ENCODE measurements at regions not wholly inside any gene's neighbourhood (a gene's known extent, or its start where the extent isn't known, plus 50 kb on each side); places are given as distances from the start of the nearest gene placed in this dataset.

- peaks cover 9% of the 10 kb centered on the region for H3K9me3 Mint-ChIP-seq
- no peak overlapping the region for H3K27ac Mint-ChIP-seq
- no peak overlapping the region for H3K4me3 Mint-ChIP-seq
- no peaks in the 10 kb centered on the region for H3K4me1 Mint-ChIP-seq
- H3K27me3 Mint-ChIP-seq = no peaks in the 10 kb centered on the region
- no peaks in the 10 kb centered on the region for H3K36me3 Mint-ChIP-seq (ENCODE audit: low read depth)
- no peak for DNase-seq
- ChIA-PET CTCF (no interaction called here), POLR2A (no interaction called here)
Observed at GRCh38 chr7:152967958-152968357, 208.4 kb downstream of the ACTR3B start.

GRCh38 chr7:152968514-152968913 lies 209.0 kb downstream of the ACTR3B start:
- DNase-seq = no peak
- peaks cover 9% of the 10 kb centered on the region for H3K9me3 Mint-ChIP-seq
- CTCF ChIA-PET = no interaction called here
- no peak overlapping the region for H3K4me3 Mint-ChIP-seq
- POLR2A ChIA-PET = no interaction called here
- H3K36me3 Mint-ChIP-seq (ENCODE audit: low read depth) = no peaks in the 10 kb centered on the region
- H3K27ac Mint-ChIP-seq = no peak overlapping the region
- H3K27me3 Mint-ChIP-seq = no peaks in the 10 kb centered on the region
- no peaks in the 10 kb centered on the region for H3K4me1 Mint-ChIP-seq

- no peak overlapping the region for H3K27ac Mint-ChIP-seq
- H3K4me3 Mint-ChIP-seq = no peak overlapping the region
- peaks cover 9% of the 10 kb centered on the region for H3K9me3 Mint-ChIP-seq
- CTCF ChIA-PET = no interaction called here
- no peaks in the 10 kb centered on the region for H3K4me1 Mint-ChIP-seq
- no peak for DNase-seq
- POLR2A ChIA-PET = no interaction called here
- no peaks in the 10 kb centered on the region for H3K36me3 Mint-ChIP-seq (ENCODE audit: low read depth)
- H3K27me3 Mint-ChIP-seq = no peaks in the 10 kb centered on the region
Observed at GRCh38 chr7:152969335-152969734, 209.8 kb downstream of the ACTR3B start.

- Mint-ChIP-seq H3K4me3 (no peak overlapping the region), H3K36me3 (ENCODE audit: low read depth) (no peaks in the 10 kb centered on the region), H3K27me3 (peaks cover 2% of the 10 kb centered on the region), H3K27ac (no peak overlapping the region), H3K9me3 (peaks cover 9% of the 10 kb centered on the region), H3K4me1 (no peaks in the 10 kb centered on the region)
- DNase-seq = no peak
- CTCF ChIA-PET = no interaction called here
- POLR2A ChIA-PET = no interaction called here
Observed at GRCh38 chr7:152969839-152970238, 210.3 kb downstream of the ACTR3B start.

- H3K4me3 Mint-ChIP-seq = no peak overlapping the region
- H3K27me3 Mint-ChIP-seq = peaks cover 5% of the 10 kb centered on the region
- H3K27ac Mint-ChIP-seq = no peak overlapping the region
- no peaks in the 10 kb centered on the region for H3K4me1 Mint-ChIP-seq
- H3K9me3 Mint-ChIP-seq = peaks cover 7% of the 10 kb centered on the region
- DNase-seq = no peak
- CTCF ChIA-PET = no interaction called here
- POLR2A ChIA-PET = no interaction called here
- no peaks in the 10 kb centered on the region for H3K36me3 Mint-ChIP-seq (ENCODE audit: low read depth)
Observed at GRCh38 chr7:152970481-152970880, 210.9 kb downstream of the ACTR3B start.

DNA sequence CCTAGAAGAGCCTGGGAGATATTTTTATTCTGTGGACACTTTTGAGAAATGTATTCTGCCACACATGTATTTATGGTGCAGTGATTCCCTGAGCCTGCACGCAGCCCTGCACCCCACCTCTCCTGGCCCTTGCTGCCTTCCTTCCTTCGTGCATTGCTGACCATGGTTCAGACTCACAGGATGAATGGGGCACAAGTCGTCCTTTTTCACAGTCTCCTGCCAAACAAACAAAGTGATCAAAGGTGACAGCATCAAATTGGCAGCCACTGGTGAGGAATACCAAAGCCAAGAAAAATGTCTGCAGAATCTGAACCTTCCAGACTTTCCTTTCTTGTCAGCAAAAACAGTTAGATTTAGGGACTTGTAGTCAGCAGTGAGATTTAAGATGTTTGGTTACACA lies 215.0 kb downstream of the ACTR3B start:
- H3K27me3 Mint-ChIP-seq = peaks cover 9% of the 10 kb centered on the region
- no peaks in the 10 kb centered on the region for H3K36me3 Mint-ChIP-seq (ENCODE audit: low read depth)
- CTCF ChIA-PET = no interaction called here
- no peak for DNase-seq
- H3K27ac Mint-ChIP-seq = no peak overlapping the region
- H3K9me3 Mint-ChIP-seq = peaks cover 6% of the 10 kb centered on the region
- H3K4me1 Mint-ChIP-seq = no peaks in the 10 kb centered on the region
- POLR2A ChIA-PET = no interaction called here
- no peak overlapping the region for H3K4me3 Mint-ChIP-seq

GRCh38 chr7:152975076-152975475 lies 215.5 kb downstream of the ACTR3B start:
- Mint-ChIP-seq H3K4me3 (no peak overlapping the region), H3K9me3 (peaks cover 6% of the 10 kb centered on the region), H3K36me3 (ENCODE audit: low read depth) (no peaks in the 10 kb centered on the region), H3K27ac (no peak overlapping the region), H3K27me3 (peaks cover 9% of the 10 kb centered on the region), H3K4me1 (no peaks in the 10 kb centered on the region)
- DNase-seq = no peak
- ChIA-PET POLR2A (no interaction called here), CTCF (no interaction called here)

DNA sequence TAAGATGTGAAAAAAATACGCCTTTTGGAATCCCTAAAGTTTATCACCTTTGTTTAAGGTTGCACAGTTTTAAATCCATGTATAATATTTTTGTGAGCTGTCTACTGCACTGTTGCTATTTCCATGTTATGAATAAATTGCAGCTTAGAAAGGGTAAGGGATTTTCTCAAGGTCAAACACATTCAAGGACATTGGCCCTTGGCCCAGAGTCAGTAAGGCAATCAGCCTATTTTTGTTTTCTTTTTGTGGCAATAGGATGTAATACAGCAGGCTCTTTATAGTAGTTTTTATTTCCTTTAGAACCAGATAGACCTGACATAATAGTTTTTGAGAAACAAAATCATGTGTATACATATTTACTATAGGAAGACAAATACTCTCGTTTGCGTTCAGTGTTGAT lies 219.8 kb downstream of the ACTR3B start:
- no peak for DNase-seq
- CTCF ChIA-PET = no interaction called here
- Mint-ChIP-seq H3K36me3 (ENCODE audit: low read depth) (no peaks in the 10 kb centered on the region), H3K9me3 (no peaks in the 10 kb centered on the region), H3K4me3 (no peak overlapping the region), H3K27me3 (peaks cover 9% of the 10 kb centered on the region), H3K4me1 (no peaks in the 10 kb centered on the region), H3K27ac (no peak overlapping the region)
- POLR2A ChIA-PET = no interaction called here

- ChIA-PET POLR2A (no interaction called here), CTCF (no interaction called here)
- DNase-seq = no peak
- Mint-ChIP-seq H3K27ac (no peak overlapping the region), H3K4me3 (no peak overlapping the region), H3K4me1 (no peaks in the 10 kb centered on the region), H3K36me3 (ENCODE audit: low read depth) (no peaks in the 10 kb centered on the region), H3K9me3 (no peaks in the 10 kb centered on the region), H3K27me3 (peaks cover 6% of the 10 kb centered on the region)
Observed at GRCh38 chr7:152984421-152984820, 224.9 kb downstream of the ACTR3B start.

DNA sequence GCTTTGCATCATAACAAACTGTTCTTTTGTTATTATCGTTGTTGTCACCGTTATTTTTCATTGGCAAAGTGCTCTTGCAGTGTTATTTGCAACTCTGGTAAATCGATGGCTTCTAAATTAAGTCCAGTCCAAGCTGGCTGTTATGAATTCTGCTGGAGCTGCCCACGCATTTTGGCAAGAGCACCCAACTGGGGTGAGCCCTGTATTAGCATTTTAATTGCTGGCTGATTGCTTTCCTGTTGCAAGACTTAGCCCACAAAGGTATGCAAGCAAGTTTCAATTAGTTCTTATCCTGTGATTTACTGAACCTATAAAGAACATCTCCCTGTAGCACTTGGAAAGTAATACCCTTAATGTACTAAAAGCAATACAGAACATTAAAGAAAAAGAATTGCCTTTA lies 226.8 kb downstream of the ACTR3B start:
- Mint-ChIP-seq H3K27ac (no peak overlapping the region), H3K4me3 (no peak overlapping the region), H3K4me1 (peaks cover 3% of the 10 kb centered on the region), H3K36me3 (ENCODE audit: low read depth) (no peaks in the 10 kb centered on the region), H3K27me3 (peaks cover 6% of the 10 kb centered on the region), H3K9me3 (no peaks in the 10 kb centered on the region)
- CTCF ChIA-PET = no interaction called here
- POLR2A ChIA-PET = no interaction called here
- DNase-seq = no peak

GRCh38 chr7:152987656-152988055 lies 228.1 kb downstream of the ACTR3B start:
- DNase-seq = no peak
- no peaks in the 10 kb centered on the region for H3K36me3 Mint-ChIP-seq (ENCODE audit: low read depth)
- no peak overlapping the region for H3K4me3 Mint-ChIP-seq
- H3K4me1 Mint-ChIP-seq = peaks cover 3% of the 10 kb centered on the region
- H3K27me3 Mint-ChIP-seq = peaks cover 6% of the 10 kb centered on the region
- H3K27ac Mint-ChIP-seq = no peak overlapping the region
- CTCF ChIA-PET = no interaction called here
- no peaks in the 10 kb centered on the region for H3K9me3 Mint-ChIP-seq
- POLR2A ChIA-PET = no interaction called here

GRCh38 chr7:152989889-152990380 lies 230.4 kb downstream of the ACTR3B start:
- Mint-ChIP-seq H3K9me3 (no peaks in the 10 kb centered on the region), H3K27ac (no peak overlapping the region), H3K4me3 (no peak overlapping the region), H3K36me3 (ENCODE audit: low read depth) (no peaks in the 10 kb centered on the region), H3K4me1 (peaks cover 3% of the 10 kb centered on the region), H3K27me3 (peaks cover 6% of the 10 kb centered on the region)
- ChIA-PET CTCF (no interaction called here), POLR2A (no interaction called here)
- DNase-seq = no peak

- H3K4me3 Mint-ChIP-seq = no peak overlapping the region
- ChIA-PET CTCF (no interaction called here), POLR2A (no interaction called here)
- H3K27ac Mint-ChIP-seq = no peak overlapping the region
- peaks cover 16% of the 10 kb centered on the region for H3K9me3 Mint-ChIP-seq
- no peak for DNase-seq
- H3K36me3 Mint-ChIP-seq (ENCODE audit: low read depth) = no peaks in the 10 kb centered on the region
- no peaks in the 10 kb centered on the region for H3K27me3 Mint-ChIP-seq
- no peaks in the 10 kb centered on the region for H3K4me1 Mint-ChIP-seq
Observed at GRCh38 chr7:152998420-152998819, 238.9 kb downstream of the ACTR3B start.

GRCh38 chr7:153002115-153002514 lies 242.6 kb downstream of the ACTR3B start:
- ChIA-PET CTCF (no interaction called here), POLR2A (no interaction called here)
- no peak overlapping the region for H3K4me3 Mint-ChIP-seq
- H3K27me3 Mint-ChIP-seq = no peaks in the 10 kb centered on the region
- H3K36me3 Mint-ChIP-seq (ENCODE audit: low read depth) = no peaks in the 10 kb centered on the region
- no peak for DNase-seq
- H3K9me3 Mint-ChIP-seq = peaks cover 16% of the 10 kb centered on the region
- H3K27ac Mint-ChIP-seq = no peak overlapping the region
- no peaks in the 10 kb centered on the region for H3K4me1 Mint-ChIP-seq

GRCh38 chr7:153002572-153002971 lies 243.0 kb downstream of the ACTR3B start:
- no peak overlapping the region for H3K27ac Mint-ChIP-seq
- no peaks in the 10 kb centered on the region for H3K36me3 Mint-ChIP-seq (ENCODE audit: low read depth)
- H3K4me1 Mint-ChIP-seq = no peaks in the 10 kb centered on the region
- peaks cover 16% of the 10 kb centered on the region for H3K9me3 Mint-ChIP-seq
- ChIA-PET CTCF (no interaction called here), POLR2A (no interaction called here)
- no peaks in the 10 kb centered on the region for H3K27me3 Mint-ChIP-seq
- H3K4me3 Mint-ChIP-seq = no peak overlapping the region
- no peak for DNase-seq

Data from activated CD4-positive, alpha-beta T cell treated with anti-CD3 and anti-CD28 coated beads, Interleukin-2, amount 10 ng/mL, durations not matched to agents 7 days and 5 days (primary cell).